ENCODE measurements at regions not wholly inside any gene's neighbourhood (a gene's known extent, or its start where the extent isn't known, plus 50 kb on each side); places are given as distances from the start of the nearest gene placed in this dataset.

GRCh38 chr6:156583083-156583482, 194.1 kb upstream of the ARID1B start:
- no peaks in the 10 kb centered on the region for H3K4me1 ChIP-seq
- no peaks in the 10 kb centered on the region for H3K27me3 ChIP-seq
- ATAC-seq = no peak
- H3K4me3 ChIP-seq = no peak overlapping the region
- WGBS, 4 donors = 78 to 87% (median 83%) methylated on average over 6 of the region's 6 CpGs
- intact Hi-C loops (cut with DNase I) = no loop called here
- TF ChIP-seq, protein P1, sequence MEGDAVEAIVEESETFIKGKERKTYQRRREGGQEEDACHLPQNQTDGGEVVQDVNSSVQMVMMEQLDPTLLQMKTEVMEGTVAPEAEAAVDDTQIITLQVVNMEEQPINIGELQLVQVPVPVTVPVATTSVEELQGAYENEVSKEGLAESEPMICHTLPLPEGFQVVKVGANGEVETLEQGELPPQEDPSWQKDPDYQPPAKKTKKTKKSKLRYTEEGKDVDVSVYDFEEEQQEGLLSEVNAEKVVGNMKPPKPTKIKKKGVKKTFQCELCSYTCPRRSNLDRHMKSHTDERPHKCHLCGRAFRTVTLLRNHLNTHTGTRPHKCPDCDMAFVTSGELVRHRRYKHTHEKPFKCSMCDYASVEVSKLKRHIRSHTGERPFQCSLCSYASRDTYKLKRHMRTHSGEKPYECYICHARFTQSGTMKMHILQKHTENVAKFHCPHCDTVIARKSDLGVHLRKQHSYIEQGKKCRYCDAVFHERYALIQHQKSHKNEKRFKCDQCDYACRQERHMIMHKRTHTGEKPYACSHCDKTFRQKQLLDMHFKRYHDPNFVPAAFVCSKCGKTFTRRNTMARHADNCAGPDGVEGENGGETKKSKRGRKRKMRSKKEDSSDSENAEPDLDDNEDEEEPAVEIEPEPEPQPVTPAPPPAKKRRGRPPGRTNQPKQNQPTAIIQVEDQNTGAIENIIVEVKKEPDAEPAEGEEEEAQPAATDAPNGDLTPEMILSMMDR (IDR thresholded peaks at IDR 0.05) = no peak
- TF ChIP-seq POLR2A (IDR thresholded peaks at IDR 0.05) = no peak
- no peak for DNase-seq
- H3K9me3 ChIP-seq = peaks cover 0 to 21% (median 2%) of the 10 kb centered on the region in 12 donors
- H3K27ac ChIP-seq = no peak overlapping the region
- no peaks in the 10 kb centered on the region for H3K36me3 ChIP-seq

DNA sequence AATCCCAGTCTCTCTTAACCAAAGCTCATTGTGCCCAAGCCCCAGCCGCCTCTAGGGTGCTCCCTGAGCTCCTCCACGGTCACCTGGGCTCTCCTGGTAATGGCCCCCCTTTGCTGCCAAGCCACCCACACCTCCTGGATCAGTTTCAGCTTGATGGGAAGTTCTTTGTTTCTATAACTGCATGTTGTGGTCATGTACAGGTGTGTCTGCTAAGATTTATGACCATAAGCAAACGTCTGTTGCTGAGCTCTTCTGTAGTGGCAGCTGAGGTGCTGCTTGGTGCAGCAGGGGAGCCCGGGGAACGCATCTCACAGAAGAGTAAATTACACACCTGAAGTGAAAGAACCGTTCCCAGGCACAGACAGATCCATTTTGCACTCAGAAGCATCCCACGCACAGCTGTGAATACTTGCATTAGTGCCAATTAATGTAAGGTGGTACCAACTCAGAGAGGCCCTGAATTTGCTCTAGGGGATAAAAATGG, 194.6 kb upstream of the ARID1B start:
- ATAC-seq (no peak), DNase-seq (no peak)
- intact Hi-C loops (cut with DNase I) = no loop called here
- no peaks in the 10 kb centered on the region for H3K4me1 ChIP-seq
- no peak overlapping the region for H3K4me3 ChIP-seq
- no peak overlapping the region for H3K27ac ChIP-seq
- H3K36me3 ChIP-seq = no peaks in the 10 kb centered on the region
- peaks cover 0 to 26% (median 7%) of the 10 kb centered on the region in 12 donors for H3K9me3 ChIP-seq
- no peaks in the 10 kb centered on the region for H3K27me3 ChIP-seq
- WGBS, 4 donors = 71 to 86% (median 75%) methylated on average over 7 of the region's 7 CpGs
- no peak for TF ChIP-seq POLR2A (IDR thresholded peaks at IDR 0.05)
- TF ChIP-seq, protein P1 (IDR thresholded peaks at IDR 0.05) = no peak

GRCh38 chr6:156579564-156579963, 197.6 kb upstream of the ARID1B start:
- Histone ChIP-seq H3K27ac (no peak overlapping the region), H3K4me3 (no peak overlapping the region), H3K27me3 (no peaks in the 10 kb centered on the region), H3K4me1 (no peaks in the 10 kb centered on the region), H3K9me3 (peaks cover 0 to 42% (median 8%) of the 10 kb centered on the region in 12 donors), H3K36me3 (no peaks in the 10 kb centered on the region)
- intact Hi-C loops (cut with DNase I) = no loop called here
- no peak for DNase-seq
- TF ChIP-seq, protein P1 (IDR thresholded peaks at IDR 0.05) = no peak
- no peak for TF ChIP-seq POLR2A (IDR thresholded peaks at IDR 0.05)
- no peak for ATAC-seq

GRCh38 chr6:156577749-156578148, 199.4 kb upstream of the ARID1B start:
- no peaks in the 10 kb centered on the region for H3K4me1 ChIP-seq
- no peak overlapping the region for H3K4me3 ChIP-seq
- no peak overlapping the region for H3K27ac ChIP-seq
- H3K9me3 ChIP-seq = peaks cover 0 to 42% (median 8%) of the 10 kb centered on the region in 12 donors
- intact Hi-C loops (cut with DNase I) = no loop called here
- no peaks in the 10 kb centered on the region for H3K36me3 ChIP-seq
- TF ChIP-seq POLR2A (IDR thresholded peaks at IDR 0.05) = no peak
- TF ChIP-seq, protein P1 (IDR thresholded peaks at IDR 0.05) = no peak
- no peak for DNase-seq
- 76 to 86% (median 79%) methylated on average over 1 of the region's 1 CpG for WGBS, 4 donors
- ATAC-seq = no peak
- no peaks in the 10 kb centered on the region for H3K27me3 ChIP-seq
